CD4-positive, alpha-beta T cell treated with Interleukin-6 for 4 hours (primary cell): ENCODE measurements at regions not wholly inside any gene's neighbourhood (a gene's known extent, or its start where the extent isn't known, plus 50 kb on each side); places are given as distances from the start of the nearest gene placed in this dataset.

Experiments used
- DNase-seq: peaks from one replicate; pipeline ENCODE4 v3.0.0-alpha.2; 2020; ENCODE audit warnings: mixed read lengths

GRCh38 chr14:100469632-100470522, 117.3 kb downstream of the BEGAIN start:
- DNase-seq, result no peak

DNA sequence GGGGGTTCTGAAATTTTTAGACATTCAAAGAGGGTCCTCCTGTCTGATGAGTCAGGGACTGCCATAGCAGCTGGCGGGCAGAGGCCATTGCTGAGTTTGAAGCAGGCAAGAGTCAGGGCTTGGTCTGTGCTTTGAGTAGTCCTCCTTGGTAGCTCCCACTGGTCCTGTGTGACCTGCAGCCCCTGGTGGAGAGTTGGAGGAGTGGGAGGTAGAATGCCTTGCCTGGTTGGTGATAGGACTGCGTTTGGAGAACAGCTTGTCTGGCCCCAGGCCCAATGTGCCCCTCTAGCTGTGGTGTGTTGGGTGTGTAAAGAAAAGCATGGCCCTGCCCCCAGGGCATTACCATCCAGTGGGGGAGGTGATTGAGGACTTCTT, 116.7 kb downstream of the BEGAIN start:
- no peak for DNase-seq

- no peak for DNase-seq
Observed at GRCh38 chr14:100471441-100472093, 115.7 kb downstream of the BEGAIN start.

- DNase-seq, result no peak
Observed at GRCh38 chr14:100472094-100472455, 115.1 kb downstream of the BEGAIN start.

- DNase-seq, result no peak
Observed at GRCh38 chr14:100472491-100472890, 114.7 kb downstream of the BEGAIN start.

- DNase-seq, result no peak
Observed at GRCh38 chr14:100473249-100473648, 114.0 kb downstream of the BEGAIN start.

DNA sequence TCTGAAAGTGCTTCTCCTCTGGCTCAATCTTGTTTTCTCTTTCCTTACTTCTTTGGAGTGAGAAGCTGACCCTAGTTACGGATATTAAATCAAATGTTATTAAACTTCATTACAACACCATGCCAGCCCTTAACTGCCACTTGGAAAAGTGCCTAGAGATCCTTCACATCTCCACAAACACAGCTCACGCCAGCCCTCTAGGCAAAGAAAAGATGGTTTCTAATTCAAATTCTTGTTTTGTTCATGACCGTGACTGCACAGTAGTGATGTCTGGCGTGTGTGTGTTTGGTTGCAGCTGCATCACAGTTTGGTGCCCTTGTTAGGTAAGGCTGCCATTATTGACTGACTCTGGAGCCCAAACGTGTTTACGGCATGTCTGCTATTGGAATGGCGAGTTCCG, 113.0 kb downstream of the BEGAIN start:
- no peak for DNase-seq

GRCh38 chr14:100475268-100475667, 111.9 kb downstream of the BEGAIN start:
- no peak for DNase-seq

DNA sequence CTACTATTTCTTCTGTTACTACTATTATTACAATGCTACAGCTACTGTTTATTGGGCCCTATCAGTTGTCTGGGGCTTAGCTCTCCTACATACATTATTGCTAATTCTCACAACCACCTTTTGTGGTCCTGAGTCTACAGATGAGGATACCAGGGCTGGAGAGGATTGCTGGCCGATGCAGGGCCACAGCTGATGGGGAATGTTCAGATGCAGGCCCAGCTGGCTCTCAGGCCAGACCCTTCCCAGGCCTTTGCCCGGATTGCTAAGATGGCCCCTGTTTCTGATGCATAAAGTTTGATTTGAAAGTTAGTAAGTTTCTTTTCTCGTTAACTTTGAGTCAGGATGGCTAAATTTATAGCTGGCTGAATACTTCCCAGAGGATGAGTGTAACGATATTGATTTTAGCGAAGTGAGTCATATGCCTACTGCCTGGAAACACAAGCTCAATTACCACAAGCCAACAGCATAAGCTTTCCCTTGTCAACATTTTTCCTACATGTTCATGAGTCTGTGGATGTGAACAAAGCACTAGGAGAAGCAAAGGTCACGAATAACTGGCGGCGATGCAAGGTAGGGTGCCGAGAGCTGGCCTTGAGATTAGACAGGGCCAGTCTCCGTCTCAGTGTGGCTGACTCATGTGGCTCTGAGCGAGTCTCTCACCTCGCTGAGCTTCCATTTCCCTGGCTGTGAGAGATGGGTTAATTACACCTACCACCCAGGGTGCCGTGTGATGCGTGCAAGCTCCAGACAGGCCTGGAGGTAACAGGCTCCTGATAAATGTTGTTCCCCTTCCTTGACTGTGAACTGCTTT, 111.0 kb downstream of the BEGAIN start:
- DNase-seq, result no peak

GRCh38 chr14:100484531-100485267, 102.5 kb downstream of the BEGAIN start:
- no peak for DNase-seq

- peak; percentile 61 for DNase-seq
Observed at GRCh38 chr14:100486025-100486828, 101.0 kb downstream of the BEGAIN start.
